ENCODE measurements at regions not wholly inside any gene's neighbourhood (a gene's known extent, or its start where the extent isn't known, plus 50 kb on each side); places are given as distances from the start of the nearest gene placed in this dataset.

DNA sequence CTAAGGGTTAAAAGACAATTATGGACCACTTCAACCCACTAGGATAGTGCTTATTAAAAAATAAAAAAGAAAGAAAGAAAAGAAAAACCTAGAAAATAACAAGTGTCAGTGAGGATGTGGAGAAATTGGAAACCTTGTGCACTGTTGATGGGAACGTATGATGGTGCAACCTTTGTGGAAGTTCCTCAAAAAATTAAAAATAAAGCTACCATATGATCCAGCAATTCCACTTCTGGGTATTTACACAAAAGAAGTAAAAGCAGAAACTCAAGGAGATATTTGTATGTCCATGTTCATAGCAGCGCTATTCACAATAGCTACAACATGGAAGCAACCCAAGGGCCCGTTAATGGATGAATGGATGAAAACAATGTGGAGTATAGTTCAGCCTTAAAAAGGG lies 115.2 kb upstream of the ATP1A1 start (continued):
- TF ChIP-seq FOXM1 (IDR thresholded peaks at IDR 0.05; ENCODE audit: low read depth): no peak

DNA sequence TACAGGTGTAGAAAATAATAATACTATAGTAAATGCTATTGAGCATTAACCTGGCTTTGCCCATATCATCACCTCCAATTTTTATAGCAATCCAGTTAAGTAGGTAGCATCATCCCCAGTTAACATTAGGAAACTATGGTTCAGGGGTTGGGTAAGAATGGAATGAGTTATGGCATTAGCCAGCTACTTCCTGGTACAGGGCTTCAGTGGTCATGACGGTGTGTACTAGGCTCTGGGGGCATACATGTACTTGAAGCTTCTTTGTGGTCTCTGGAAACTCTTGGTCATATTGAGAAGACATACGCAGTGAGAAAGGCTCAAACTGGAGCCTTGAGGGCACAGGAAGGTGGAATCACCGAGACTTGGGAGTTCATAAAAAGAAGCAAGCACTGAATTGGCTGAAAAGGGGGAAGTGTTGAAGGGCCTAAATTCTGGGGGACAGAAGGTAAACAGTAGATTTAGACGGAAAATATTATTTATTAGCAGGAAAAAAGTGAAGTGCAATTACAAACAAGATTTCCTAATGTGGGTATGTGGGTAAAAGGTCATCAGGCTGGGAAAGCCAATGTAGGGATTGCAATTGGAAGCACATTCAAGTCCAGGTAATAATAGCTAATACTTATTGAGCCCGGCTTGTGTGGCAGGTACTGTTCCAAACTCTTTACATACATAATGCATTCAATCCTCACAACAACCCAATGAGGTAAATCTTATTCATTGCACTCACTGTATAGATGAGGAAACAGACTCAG lies 114.2 kb upstream of the ATP1A1 start:
- TF ChIP-seq NRF1 (IDR thresholded peaks at IDR 0.05; ENCODE audit: low read depth, low read length): no peak
- no peak for TF ChIP-seq GABPA (IDR thresholded peaks at IDR 0.05; ENCODE audit: low read depth)
- TF ChIP-seq, protein P1, sequence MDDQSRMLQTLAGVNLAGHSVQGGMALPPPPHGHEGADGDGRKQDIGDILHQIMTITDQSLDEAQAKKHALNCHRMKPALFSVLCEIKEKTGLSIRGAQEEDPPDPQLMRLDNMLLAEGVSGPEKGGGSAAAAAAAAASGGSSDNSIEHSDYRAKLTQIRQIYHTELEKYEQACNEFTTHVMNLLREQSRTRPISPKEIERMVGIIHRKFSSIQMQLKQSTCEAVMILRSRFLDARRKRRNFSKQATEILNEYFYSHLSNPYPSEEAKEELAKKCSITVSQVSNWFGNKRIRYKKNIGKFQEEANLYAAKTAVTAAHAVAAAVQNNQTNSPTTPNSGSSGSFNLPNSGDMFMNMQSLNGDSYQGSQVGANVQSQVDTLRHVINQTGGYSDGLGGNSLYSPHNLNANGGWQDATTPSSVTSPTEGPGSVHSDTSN (IDR thresholded peaks at IDR 0.05): no peak
- TF ChIP-seq RFX5 (IDR thresholded peaks at IDR 0.05; ENCODE audit: low read length): no peak
- no peak for TF ChIP-seq TAF1 (IDR thresholded peaks at IDR 0.05; ENCODE audit: borderline replicate concordance, low read depth, low read length)
- TF ChIP-seq, protein P2, sequence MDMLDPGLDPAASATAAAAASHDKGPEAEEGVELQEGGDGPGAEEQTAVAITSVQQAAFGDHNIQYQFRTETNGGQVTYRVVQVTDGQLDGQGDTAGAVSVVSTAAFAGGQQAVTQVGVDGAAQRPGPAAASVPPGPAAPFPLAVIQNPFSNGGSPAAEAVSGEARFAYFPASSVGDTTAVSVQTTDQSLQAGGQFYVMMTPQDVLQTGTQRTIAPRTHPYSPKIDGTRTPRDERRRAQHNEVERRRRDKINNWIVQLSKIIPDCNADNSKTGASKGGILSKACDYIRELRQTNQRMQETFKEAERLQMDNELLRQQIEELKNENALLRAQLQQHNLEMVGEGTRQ (IDR thresholded peaks at IDR 0.05; ENCODE audit: borderline replicate concordance, low read depth, low read length): no peak
- TF ChIP-seq, protein P3, sequence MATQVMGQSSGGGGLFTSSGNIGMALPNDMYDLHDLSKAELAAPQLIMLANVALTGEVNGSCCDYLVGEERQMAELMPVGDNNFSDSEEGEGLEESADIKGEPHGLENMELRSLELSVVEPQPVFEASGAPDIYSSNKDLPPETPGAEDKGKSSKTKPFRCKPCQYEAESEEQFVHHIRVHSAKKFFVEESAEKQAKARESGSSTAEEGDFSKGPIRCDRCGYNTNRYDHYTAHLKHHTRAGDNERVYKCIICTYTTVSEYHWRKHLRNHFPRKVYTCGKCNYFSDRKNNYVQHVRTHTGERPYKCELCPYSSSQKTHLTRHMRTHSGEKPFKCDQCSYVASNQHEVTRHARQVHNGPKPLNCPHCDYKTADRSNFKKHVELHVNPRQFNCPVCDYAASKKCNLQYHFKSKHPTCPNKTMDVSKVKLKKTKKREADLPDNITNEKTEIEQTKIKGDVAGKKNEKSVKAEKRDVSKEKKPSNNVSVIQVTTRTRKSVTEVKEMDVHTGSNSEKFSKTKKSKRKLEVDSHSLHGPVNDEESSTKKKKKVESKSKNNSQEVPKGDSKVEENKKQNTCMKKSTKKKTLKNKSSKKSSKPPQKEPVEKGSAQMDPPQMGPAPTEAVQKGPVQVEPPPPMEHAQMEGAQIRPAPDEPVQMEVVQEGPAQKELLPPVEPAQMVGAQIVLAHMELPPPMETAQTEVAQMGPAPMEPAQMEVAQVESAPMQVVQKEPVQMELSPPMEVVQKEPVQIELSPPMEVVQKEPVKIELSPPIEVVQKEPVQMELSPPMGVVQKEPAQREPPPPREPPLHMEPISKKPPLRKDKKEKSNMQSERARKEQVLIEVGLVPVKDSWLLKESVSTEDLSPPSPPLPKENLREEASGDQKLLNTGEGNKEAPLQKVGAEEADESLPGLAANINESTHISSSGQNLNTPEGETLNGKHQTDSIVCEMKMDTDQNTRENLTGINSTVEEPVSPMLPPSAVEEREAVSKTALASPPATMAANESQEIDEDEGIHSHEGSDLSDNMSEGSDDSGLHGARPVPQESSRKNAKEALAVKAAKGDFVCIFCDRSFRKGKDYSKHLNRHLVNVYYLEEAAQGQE (IDR thresholded peaks at IDR 0.05; ENCODE audit: low read depth, low read length): no peak
- TF ChIP-seq EP300 (IDR thresholded peaks at IDR 0.05; ENCODE audit: borderline replicate concordance in 1 of 2, low read depth in 1 of 2, low read length in 1 of 2): no peak
- Histone ChIP-seq H3K9me3 (no peaks in the 10 kb centered on the region), H3K27me3 (ENCODE audit: insufficient read depth) (no peaks in the 10 kb centered on the region), H4K20me1 (ENCODE audit: insufficient read depth) (no peaks in the 10 kb centered on the region), H3K9ac (no peak overlapping the region), H3K79me2 (ENCODE audit: insufficient read depth) (no peaks in the 10 kb centered on the region), H3K4me2 (no peak overlapping the region), H2AFZ (ENCODE audit: low read depth) (no peak overlapping the region), H3K27ac (ENCODE audit: low read depth in 2 of 2, low read length in 1 of 2) (no peak overlapping the region), H3K4me3 (ENCODE audit: low read depth in 2 of 2, low read length in 1 of 2) (no peak overlapping the region), H3K9me2 (no peaks in the 10 kb centered on the region), H3K36me3 (replicated peaks in 1 of 2; ENCODE audit: control insufficient read depth in 1 of 2, insufficient read depth in 2 of 2, low read length in 1 of 2) (no peaks in the 10 kb centered on the region), H3F3A (replicated peaks; ENCODE audit: insufficient read depth) (no peaks in the 10 kb centered on the region), H3K4me1 (ENCODE audit: control insufficient read depth in 1 of 2, insufficient read depth in 2 of 2, low read depth in 1 of 2, low read length in 1 of 2) (no peaks in the 10 kb centered on the region; a peak in 2 of 4 replicates)
- CTCF ChIA-PET: interaction anchor here (1.1 kb wide), 1 partner anchor 11 kb away, joined by 3 read pairs; no protein-coding TSS in a partner anchor
- no peak for DNase-seq
- POLR2A ChIA-PET: no interaction called here
- 31% methylated on average over 5 of the region's 5 CpGs for WGBS (ENCODE audit: low lambda C conversion rate)

All from SK-N-SH (cell line).